GM21717 (cell line): ENCODE measurements at regions not wholly inside any gene's neighbourhood (a gene's known extent, or its start where the extent isn't known, plus 50 kb on each side); places are given as distances from the start of the nearest gene placed in this dataset.

ENCODE experiments used
- ATAC-seq: cut with Tn5 transposase; IDR thresholded peaks from one replicate; pipeline ENCODE4 v1.9.1; 2021; ENCODE audit warnings: mild to moderate bottlenecking, moderate library complexity; ENCODE audit not compliant: unreplicated experiment

- no peak for ATAC-seq
Observed at GRCh38 chrX:80098038-80098437, 83.5 kb downstream of the TBX22 start.

- ATAC-seq = no peak
Observed at GRCh38 chrX:80120335-80120734, 105.8 kb downstream of the TBX22 start.

GRCh38 chrX:80138938-80139337 lies 124.4 kb downstream of the TBX22 start:
- no peak for ATAC-seq

- ATAC-seq = no peak
Observed at GRCh38 chrX:80139564-80139963, 125.0 kb downstream of the TBX22 start.

- no peak for ATAC-seq
Observed at GRCh38 chrX:80170581-80170980, 156.0 kb downstream of the TBX22 start.

- no peak for ATAC-seq
Observed at GRCh38 chrX:80173261-80173660, 158.7 kb downstream of the TBX22 start.

- no peak for ATAC-seq
Observed at GRCh38 chrX:80174925-80175574, 160.5 kb downstream of the TBX22 start.

GRCh38 chrX:80181079-80181478 lies 166.5 kb downstream of the TBX22 start:
- ATAC-seq = no peak

- no peak for ATAC-seq
Observed at GRCh38 chrX:80184854-80185253, 170.3 kb downstream of the TBX22 start.

GRCh38 chrX:80206647-80207046 lies 192.1 kb downstream of the TBX22 start:
- no peak for ATAC-seq

GRCh38 chrX:80207327-80207726 lies 192.8 kb downstream of the TBX22 start:
- ATAC-seq = no peak

- ATAC-seq = no peak
Observed at GRCh38 chrX:80216086-80216485, 201.5 kb downstream of the TBX22 start.

GRCh38 chrX:80223982-80224579 lies 196.2 kb upstream of the TENT5D start:
- ATAC-seq = no peak

GRCh38 chrX:80229626-80230025 lies 190.6 kb upstream of the TENT5D start:
- ATAC-seq = no peak

- ATAC-seq = no peak
Observed at GRCh38 chrX:80237072-80237471, 183.2 kb upstream of the TENT5D start.

GRCh38 chrX:80246271-80246670 lies 174.0 kb upstream of the TENT5D start:
- ATAC-seq = no peak

- ATAC-seq = no peak
Observed at GRCh38 chrX:80266287-80266686, 154.0 kb upstream of the TENT5D start.

GRCh38 chrX:80266979-80267378 lies 153.3 kb upstream of the TENT5D start:
- ATAC-seq = no peak

GRCh38 chrX:80267790-80268189 lies 152.5 kb upstream of the TENT5D start:
- ATAC-seq = no peak

- no peak for ATAC-seq
Observed at GRCh38 chrX:80282535-80282934, 137.7 kb upstream of the TENT5D start.

- ATAC-seq = peak; percentile 62
Observed at GRCh38 chrX:80285131-80285773, 135.0 kb upstream of the TENT5D start.

GRCh38 chrX:80290834-80291233 lies 129.4 kb upstream of the TENT5D start:
- no peak for ATAC-seq
